Tibial artery (tissue), 4 donors: ENCODE measurements at regions not wholly inside any gene's neighbourhood (a gene's known extent, or its start where the extent isn't known, plus 50 kb on each side); places are given as distances from the start of the nearest gene placed in this dataset.

ENCODE experiments used
- DNase-seq, 2 donors: peaks; one replicate each; pipeline ENCODE4 v3.0.0-alpha.2; 2019
- H3K27ac ChIP-seq, 2 donors: fragments of 200-600 bp; sonication (generic) in 1 of 2; 1 replicate in 1 of 2; 2 replicates in 1 of 2; pipeline ENCODE4 v1.5.1; 2018 to 2019; ENCODE audit warnings: mild to moderate bottlenecking in 1 of 2
- H3K27me3 ChIP-seq, 2 donors: fragments of 200-600 bp; sonication (generic) in 1 of 2; one replicate each; pipeline versions ENCODE4 v1.5.1 to v1.6.0; 2016 to 2019
- H3K36me3 ChIP-seq, 3 donors: fragments of 200-600 bp; sonication (generic) in 2 of 3; one replicate each; pipeline ENCODE4 v1.5.1; 2016 to 2019; ENCODE audit warnings: mild to moderate bottlenecking in 2 of 3
- H3K4me1 ChIP-seq, 4 donors: fragments of 200-600 bp; sonication (generic) in 2 of 4; 1 replicate in 3 of 4; 2 replicates in 1 of 4; pipeline ENCODE4 v1.5.1; 2016 to 2019
- H3K4me3 ChIP-seq, 2 donors: fragments of 200-600 bp; sonication (generic) in 1 of 2; 1 replicate in 1 of 2; 2 replicates in 1 of 2; pipeline ENCODE4 v1.5.1; 2018 to 2019; ENCODE audit warnings: mild to moderate bottlenecking in 2 of 2
- H3K9me3 ChIP-seq, 3 donors: fragments of 200-600 bp; sonication (generic) in 1 of 3; one replicate each; pipeline ENCODE4 v1.5.1; 2016 to 2019
- intact Hi-C: fragments of 100-400 bp; cut with DNase I; formaldehyde crosslinking; loops from one replicate; pipeline ENCODE4 v1.15.0; 2023; ENCODE audit warnings: low total_unique reads
- TF ChIP-seq, protein P1 (sequence below), 2 experiments: fragments of 200-600 bp in 1 of 2; fragments of 450-650 bp in 1 of 2; IDR thresholded peaks; one replicate each; pipeline ENCODE4 v1.5.1; 2017 to 2019; ENCODE audit warnings: antibody characterized with exemption in 2 of 2, mild to moderate bottlenecking in 1 of 2, moderate library complexity in 1 of 2

DNA sequence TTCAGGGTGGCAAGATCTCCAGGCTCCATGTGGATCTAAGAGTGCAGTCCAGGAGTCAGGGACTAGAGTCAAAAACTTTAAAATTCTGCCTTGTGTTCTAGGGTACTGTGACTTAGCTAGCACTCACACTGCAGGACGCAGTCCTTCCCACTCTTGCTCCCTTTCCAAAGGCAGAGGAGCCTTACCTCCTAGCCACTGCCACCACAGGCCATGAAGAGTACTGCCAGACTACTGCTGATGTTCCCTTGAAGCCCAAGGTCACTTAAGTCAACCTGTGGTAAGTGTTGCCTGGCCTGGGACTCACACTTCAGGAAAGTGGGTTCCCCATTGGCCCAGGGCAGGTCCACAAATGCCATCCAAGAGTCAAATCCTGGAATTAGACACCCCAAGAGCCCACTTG is 632.2 kb downstream of the PCDH19 start:
- TF ChIP-seq, protein P1, sequence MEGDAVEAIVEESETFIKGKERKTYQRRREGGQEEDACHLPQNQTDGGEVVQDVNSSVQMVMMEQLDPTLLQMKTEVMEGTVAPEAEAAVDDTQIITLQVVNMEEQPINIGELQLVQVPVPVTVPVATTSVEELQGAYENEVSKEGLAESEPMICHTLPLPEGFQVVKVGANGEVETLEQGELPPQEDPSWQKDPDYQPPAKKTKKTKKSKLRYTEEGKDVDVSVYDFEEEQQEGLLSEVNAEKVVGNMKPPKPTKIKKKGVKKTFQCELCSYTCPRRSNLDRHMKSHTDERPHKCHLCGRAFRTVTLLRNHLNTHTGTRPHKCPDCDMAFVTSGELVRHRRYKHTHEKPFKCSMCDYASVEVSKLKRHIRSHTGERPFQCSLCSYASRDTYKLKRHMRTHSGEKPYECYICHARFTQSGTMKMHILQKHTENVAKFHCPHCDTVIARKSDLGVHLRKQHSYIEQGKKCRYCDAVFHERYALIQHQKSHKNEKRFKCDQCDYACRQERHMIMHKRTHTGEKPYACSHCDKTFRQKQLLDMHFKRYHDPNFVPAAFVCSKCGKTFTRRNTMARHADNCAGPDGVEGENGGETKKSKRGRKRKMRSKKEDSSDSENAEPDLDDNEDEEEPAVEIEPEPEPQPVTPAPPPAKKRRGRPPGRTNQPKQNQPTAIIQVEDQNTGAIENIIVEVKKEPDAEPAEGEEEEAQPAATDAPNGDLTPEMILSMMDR (IDR thresholded peaks at IDR 0.05): no peak
- no peak overlapping the region for H3K4me3 ChIP-seq
- H3K27ac ChIP-seq: no peak overlapping the region
- H3K27me3 ChIP-seq: no peaks in the 10 kb centered on the region
- no peak for DNase-seq
- peaks cover 0 to 4% (median 0%) of the 10 kb centered on the region in 3 donors for H3K9me3 ChIP-seq
- H3K4me1 ChIP-seq: no peaks in the 10 kb centered on the region
- H3K36me3 ChIP-seq: no peaks in the 10 kb centered on the region
- intact Hi-C loops: no loop called here

DNA sequence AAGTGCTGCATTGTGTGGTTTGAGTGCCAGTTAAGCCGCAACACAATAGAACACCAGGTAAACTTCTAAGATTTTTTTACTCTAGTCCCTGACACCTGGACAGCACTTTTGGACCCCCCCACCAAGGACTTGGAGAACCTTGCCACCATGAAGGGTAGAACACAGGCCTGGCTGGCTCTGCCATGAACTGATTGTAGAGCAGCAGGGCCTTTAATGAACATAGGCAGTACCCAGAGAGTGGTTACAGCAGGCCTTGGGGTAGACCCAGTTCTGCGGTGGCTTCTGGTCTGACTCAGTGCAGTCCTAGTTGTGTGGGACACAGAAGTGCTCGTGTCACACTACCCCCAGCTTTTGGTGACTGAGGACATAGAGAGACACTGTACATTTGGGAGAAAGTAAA is 648.3 kb downstream of the PCDH19 start:
- intact Hi-C loops: no loop called here
- Histone ChIP-seq H3K36me3 (no peaks in the 10 kb centered on the region), H3K4me1 (no peaks in the 10 kb centered on the region), H3K9me3 (peaks cover 0 to 9% (median 3%) of the 10 kb centered on the region in 3 donors), H3K27ac (no peak overlapping the region), H3K4me3 (no peak overlapping the region), H3K27me3 (no peaks in the 10 kb centered on the region)
- TF ChIP-seq, protein P1 (IDR thresholded peaks at IDR 0.05): no peak
- DNase-seq: no peak

DNA sequence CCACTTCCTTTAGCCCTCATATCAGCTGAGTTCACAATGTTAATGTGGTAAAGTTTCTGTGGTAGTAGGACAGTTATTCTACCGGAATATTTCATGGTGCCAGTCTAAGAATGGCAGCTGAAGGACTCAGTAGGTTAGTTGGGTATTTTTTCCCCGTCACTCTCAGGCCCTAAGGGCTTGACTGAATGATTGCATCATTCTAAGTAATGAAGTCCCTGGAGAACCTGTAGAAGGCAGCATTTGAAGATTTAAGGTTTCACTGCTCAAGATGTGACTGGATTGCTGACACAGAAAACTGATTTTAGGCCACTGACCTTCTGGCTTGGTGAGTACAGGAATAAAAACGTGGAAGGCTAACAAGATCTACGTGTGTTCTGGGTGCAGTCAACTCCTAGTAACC is 657.3 kb downstream of the PCDH19 start:
- no peaks in the 10 kb centered on the region for H3K4me1 ChIP-seq
- H3K27ac ChIP-seq: no peak overlapping the region
- TF ChIP-seq, protein P1 (IDR thresholded peaks at IDR 0.05): no peak
- no peaks in the 10 kb centered on the region for H3K27me3 ChIP-seq
- no peak overlapping the region for H3K4me3 ChIP-seq
- intact Hi-C loops: no loop called here
- H3K9me3 ChIP-seq: no peaks in the 10 kb centered on the region
- no peaks in the 10 kb centered on the region for H3K36me3 ChIP-seq
- no peak for DNase-seq

DNA sequence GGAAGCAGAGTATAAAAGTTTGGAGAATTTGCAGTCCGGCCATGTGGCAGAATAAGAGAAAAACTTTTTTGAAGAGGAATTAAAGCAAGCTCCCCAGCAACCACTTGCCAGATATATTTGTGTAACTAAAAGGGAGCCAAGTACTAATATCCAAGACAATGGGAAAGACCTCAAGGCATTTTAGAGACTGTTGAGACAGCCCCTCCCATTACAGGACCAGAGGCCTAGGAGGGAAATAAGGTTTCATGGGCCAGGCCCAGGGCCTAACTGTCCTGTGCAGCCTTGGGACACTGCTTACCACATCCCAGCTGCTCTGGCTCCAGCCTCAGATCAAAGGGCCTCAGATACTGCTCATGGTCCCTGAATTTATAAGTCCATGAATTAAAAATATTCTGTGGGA is 659.4 kb downstream of the PCDH19 start:
- H3K4me1 ChIP-seq: no peaks in the 10 kb centered on the region
- intact Hi-C loops: no loop called here
- DNase-seq: no peak

DNA sequence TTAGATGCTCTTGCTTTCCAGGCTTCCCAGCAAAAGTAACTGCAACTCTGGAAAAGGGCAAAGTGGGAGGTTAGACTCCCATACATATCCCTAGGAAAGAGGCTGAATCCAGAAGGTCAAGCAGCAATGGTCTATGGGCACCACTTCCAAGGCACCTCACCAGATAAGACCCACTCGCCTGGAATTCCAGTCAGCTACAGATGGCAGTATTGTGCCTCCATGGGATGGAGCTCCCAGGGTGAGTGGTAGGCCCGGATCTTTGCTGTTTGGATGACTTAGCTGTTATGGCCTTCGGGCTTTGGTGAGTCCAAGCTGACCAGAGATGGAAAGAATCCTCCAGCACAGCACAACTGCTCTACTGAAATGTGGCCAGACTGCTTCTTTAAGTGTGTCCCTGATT is 688.0 kb downstream of the PCDH19 start:
- intact Hi-C loops: no loop called here
- TF ChIP-seq, protein P1 (IDR thresholded peaks at IDR 0.05): no peak
- H3K4me3 ChIP-seq: no peak overlapping the region

More for the DNA sequence above, 659.4 kb downstream of the PCDH19 start:
- Histone ChIP-seq H3K27ac (no peak overlapping the region), H3K36me3 (no peaks in the 10 kb centered on the region), H3K4me3 (no peak overlapping the region), H3K27me3 (no peaks in the 10 kb centered on the region), H3K9me3 (no peaks in the 10 kb centered on the region)
- TF ChIP-seq, protein P1 (IDR thresholded peaks at IDR 0.05): no peak

DNA sequence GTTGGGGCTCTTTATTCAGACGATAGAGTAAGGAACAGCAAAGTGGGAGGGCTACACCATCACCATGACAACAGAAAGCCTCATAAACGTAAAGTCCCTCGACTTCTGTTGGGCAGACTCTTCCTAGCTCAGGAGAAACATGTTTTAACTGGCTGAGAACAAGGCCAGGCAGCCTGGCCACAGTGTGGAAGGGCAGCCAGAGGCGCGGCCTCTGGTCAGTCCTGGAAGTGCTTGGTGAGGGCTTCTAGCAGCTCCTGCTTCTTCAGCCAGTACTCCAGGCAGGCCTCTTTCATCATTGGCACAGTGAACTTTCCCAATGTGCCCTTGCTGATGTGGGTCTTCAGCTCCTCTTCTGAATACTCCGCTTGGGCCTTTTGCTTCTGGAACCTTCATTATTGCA is 690.9 kb downstream of the PCDH19 start:
- H3K9me3 ChIP-seq: no peaks in the 10 kb centered on the region
- no peaks in the 10 kb centered on the region for H3K27me3 ChIP-seq
- no peak for DNase-seq
- H3K4me1 ChIP-seq: no peaks in the 10 kb centered on the region
- H3K4me3 ChIP-seq: no peak overlapping the region
- H3K27ac ChIP-seq: no peak overlapping the region
- intact Hi-C loops: loop anchor here (10.0 kb wide), 1 partner anchor 74 kb away; no protein-coding TSS in a partner anchor
- no peaks in the 10 kb centered on the region for H3K36me3 ChIP-seq
- TF ChIP-seq, protein P1 (IDR thresholded peaks at IDR 0.05): no peak

More for the DNA sequence above, 688.0 kb downstream of the PCDH19 start:
- H3K27ac ChIP-seq: no peak overlapping the region
- no peaks in the 10 kb centered on the region for H3K27me3 ChIP-seq
- DNase-seq: no peak
- H3K36me3 ChIP-seq: no peaks in the 10 kb centered on the region
- H3K4me1 ChIP-seq: no peaks in the 10 kb centered on the region
- H3K9me3 ChIP-seq: no peaks in the 10 kb centered on the region
